HUES48 (cell line): ENCODE measurements at regions not wholly inside any gene's neighbourhood (a gene's known extent, or its start where the extent isn't known, plus 50 kb on each side); places are given as distances from the start of the nearest gene placed in this dataset.
"Not testable (repeated sequence)": the region's sequence is repeated elsewhere in the genome, so short reads cannot be mapped to it uniquely, and the experiment has no call there.

Experiments
- H3K27ac ChIP-seq: one replicate; pipeline ENCODE4 v1.7.0; 2013; ENCODE audit warnings: low read depth, low read length, inconsistent platforms
- H3K27me3 ChIP-seq: 2 replicates; pipeline ENCODE4 v1.6.1; 2013; ENCODE audit warnings: mild to moderate bottlenecking, low read length; ENCODE audit not compliant: control insufficient read depth, insufficient read depth
- H3K36me3 ChIP-seq: 2 replicates; pipeline ENCODE4 v1.6.1; 2013; ENCODE audit warnings: low read length; ENCODE audit not compliant: control insufficient read depth, insufficient read depth
- H3K4me1 ChIP-seq: 2 replicates; pipeline ENCODE4 v1.6.1; 2013; ENCODE audit warnings: mild to moderate bottlenecking, low read length; ENCODE audit not compliant: control insufficient read depth, insufficient read depth
- H3K4me3 ChIP-seq: 2 replicates; pipeline ENCODE4 v1.5.1; 2013; ENCODE audit warnings: mild to moderate bottlenecking, low read depth, low read length
- H3K9ac ChIP-seq: 2 replicates; pipeline ENCODE4 v1.6.1; 2013; ENCODE audit warnings: mild to moderate bottlenecking, low read depth, low read length, moderate library complexity
- H3K9me3 ChIP-seq: 2 replicates; pipeline ENCODE4 v1.6.1; 2013; ENCODE audit warnings: low read length; ENCODE audit not compliant: control insufficient read depth, insufficient read depth

DNA sequence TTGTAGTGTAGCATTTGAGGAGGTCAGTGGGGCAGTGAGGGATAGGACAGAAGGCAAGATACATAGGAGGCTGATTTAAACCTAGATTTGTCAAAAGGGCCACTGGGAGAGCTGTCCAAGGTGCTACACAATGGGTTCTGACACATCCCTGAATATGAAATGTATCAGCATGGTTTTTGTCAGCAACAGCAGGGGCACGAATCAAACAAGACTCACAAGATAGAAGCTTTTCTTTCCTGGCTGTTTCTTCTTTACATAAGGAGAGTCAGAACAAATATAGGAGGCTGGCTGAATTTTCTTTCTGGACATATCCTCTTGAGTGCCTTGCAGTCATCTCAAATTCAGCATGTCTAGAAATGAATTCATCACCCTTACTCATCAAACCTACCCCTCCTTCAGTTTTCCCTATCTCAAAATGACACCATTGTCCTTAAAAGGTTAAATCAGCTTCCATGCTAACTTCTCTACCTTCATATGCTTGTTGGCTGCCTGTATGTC lies 130.5 kb downstream of the NPIPB5 start:
- H3K36me3 ChIP-seq: no peaks in the 10 kb centered on the region
- no peak overlapping the region for H3K4me3 ChIP-seq
- no peak overlapping the region for H3K9ac ChIP-seq
- H3K27me3 ChIP-seq: no peaks in the 10 kb centered on the region
- no peak overlapping the region for H3K27ac ChIP-seq
- peaks cover 35% of the 10 kb centered on the region for H3K4me1 ChIP-seq
- H3K9me3 ChIP-seq: no peaks in the 10 kb centered on the region

GRCh38 chr16:22642416-22643088 lies 131.9 kb downstream of the NPIPB5 start:
- Histone ChIP-seq H3K4me1 (peaks cover 23% of the 10 kb centered on the region), H3K36me3 (no peaks in the 10 kb centered on the region), H3K9ac (no peak overlapping the region), H3K27ac (no peak overlapping the region), H3K27me3 (0 out of 2 replicates have a peak, but pooled peaks cover 3% of the 10 kb centered on the region), H3K9me3 (no peaks in the 10 kb centered on the region), H3K4me3 (no peak overlapping the region)

DNA sequence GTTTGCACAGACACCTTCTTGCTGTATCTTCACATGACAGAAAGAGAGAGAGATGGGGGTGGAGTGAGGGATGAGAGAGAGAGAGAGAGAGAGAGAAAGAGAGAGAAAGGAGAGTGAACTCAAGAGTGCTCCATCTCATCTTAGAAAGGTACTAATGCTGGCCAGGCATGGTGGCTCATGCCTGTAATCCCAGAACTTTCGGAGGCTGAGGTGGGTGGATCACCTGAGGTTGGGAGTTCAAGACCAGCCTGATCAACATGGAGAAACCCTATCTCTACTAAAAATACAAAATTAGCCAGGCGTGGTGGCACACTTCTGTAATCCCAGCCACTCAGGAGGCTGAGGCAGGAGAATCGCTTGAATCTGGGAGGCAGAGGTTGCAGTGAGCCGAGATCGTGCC lies 132.5 kb downstream of the NPIPB5 start:
- peaks cover 22% of the 10 kb centered on the region for H3K4me1 ChIP-seq
- H3K27ac ChIP-seq, H3K27me3 ChIP-seq, H3K9ac ChIP-seq, H3K36me3 ChIP-seq, H3K4me3 ChIP-seq, H3K9me3 ChIP-seq: not testable (repeated sequence)

GRCh38 chr16:22643886-22644285 lies 133.2 kb downstream of the NPIPB5 start:
- Histone ChIP-seq H3K9me3 (no peaks in the 10 kb centered on the region), H3K4me1 (peaks cover 17% of the 10 kb centered on the region), H3K36me3 (no peaks in the 10 kb centered on the region), H3K9ac (no peak overlapping the region), H3K27me3 (0 out of 2 replicates have a peak, but pooled peaks cover 3% of the 10 kb centered on the region), H3K27ac (no peak overlapping the region), H3K4me3 (no peak overlapping the region)

GRCh38 chr16:22645868-22646267 lies 135.2 kb downstream of the NPIPB5 start:
- Histone ChIP-seq H3K27ac (no peak overlapping the region), H3K9me3 (no peaks in the 10 kb centered on the region), H3K27me3 (0 out of 2 replicates have a peak, but pooled peaks cover 3% of the 10 kb centered on the region), H3K9ac (no peak overlapping the region), H3K4me1 (peaks cover 15% of the 10 kb centered on the region), H3K36me3 (no peaks in the 10 kb centered on the region), H3K4me3 (no peak overlapping the region)

- Histone ChIP-seq H3K27me3 (0 out of 2 replicates have a peak, but pooled peaks cover 3% of the 10 kb centered on the region), H3K9ac (no peak overlapping the region), H3K4me3 (no peak overlapping the region), H3K27ac (no peak overlapping the region), H3K9me3 (no peaks in the 10 kb centered on the region), H3K4me1 (peaks cover 3% of the 10 kb centered on the region; the same call in 1 of the 2 replicates), H3K36me3 (no peaks in the 10 kb centered on the region)
Measured at GRCh38 chr16:22646948-22647556, 136.4 kb downstream of the NPIPB5 start.

GRCh38 chr16:22648141-22648540 lies 137.4 kb downstream of the NPIPB5 start:
- no peaks in the 10 kb centered on the region for H3K36me3 ChIP-seq
- 0 out of 2 replicates have a peak, but pooled peaks cover 3% of the 10 kb centered on the region for H3K27me3 ChIP-seq
- no peak overlapping the region for H3K27ac ChIP-seq
- no peaks in the 10 kb centered on the region for H3K4me1 ChIP-seq
- no peaks in the 10 kb centered on the region for H3K9me3 ChIP-seq
- H3K9ac ChIP-seq: no peak overlapping the region
- H3K4me3 ChIP-seq: no peak overlapping the region

GRCh38 chr16:22648941-22649340 lies 138.2 kb downstream of the NPIPB5 start:
- Histone ChIP-seq H3K27ac (no peak overlapping the region), H3K4me1 (no peaks in the 10 kb centered on the region), H3K36me3 (no peaks in the 10 kb centered on the region)

GRCh38 chr16:22651111-22651817 lies 140.6 kb downstream of the NPIPB5 start:
- H3K27me3 ChIP-seq, H3K9ac ChIP-seq, H3K36me3 ChIP-seq, H3K9me3 ChIP-seq, H3K27ac ChIP-seq, H3K4me1 ChIP-seq, H3K4me3 ChIP-seq: not testable (repeated sequence)

More at GRCh38 chr16:22648941-22649340, 138.2 kb downstream of the NPIPB5 start:
- H3K9ac ChIP-seq: no peak overlapping the region
- H3K27me3 ChIP-seq: 0 out of 2 replicates have a peak, but pooled peaks cover 3% of the 10 kb centered on the region
- no peak overlapping the region for H3K4me3 ChIP-seq
- H3K9me3 ChIP-seq: no peaks in the 10 kb centered on the region

DNA sequence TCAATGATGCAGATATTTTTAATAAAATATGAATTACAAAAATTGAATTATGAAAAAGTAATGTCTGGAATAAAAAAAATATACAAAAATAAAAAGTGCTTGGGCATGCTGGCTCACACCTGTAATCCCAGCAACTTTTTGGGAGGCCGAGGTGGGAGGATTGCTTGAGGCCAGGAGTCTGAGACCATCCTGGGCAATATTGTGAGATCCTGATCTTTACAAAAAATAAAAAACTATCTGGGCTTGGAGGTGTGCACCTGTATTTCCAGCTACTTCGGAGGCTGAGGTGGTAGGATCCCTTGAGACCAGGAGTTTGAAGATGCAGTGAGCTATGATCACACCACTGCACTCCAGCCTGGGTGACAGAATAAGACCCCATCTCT lies 141.8 kb downstream of the NPIPB5 start:
- Histone ChIP-seq H3K9me3 (no peaks in the 10 kb centered on the region), H3K36me3 (no peaks in the 10 kb centered on the region), H3K27ac (no peak overlapping the region), H3K9ac (no peak overlapping the region), H3K4me1 (no peaks in the 10 kb centered on the region), H3K27me3 (no peaks in the 10 kb centered on the region), H3K4me3 (no peak overlapping the region)

- no peaks in the 10 kb centered on the region for H3K36me3 ChIP-seq
- H3K9ac ChIP-seq: no peak overlapping the region
- H3K4me1 ChIP-seq: no peaks in the 10 kb centered on the region
- H3K9me3 ChIP-seq: no peaks in the 10 kb centered on the region
- no peak overlapping the region for H3K4me3 ChIP-seq
- no peak overlapping the region for H3K27ac ChIP-seq
- no peaks in the 10 kb centered on the region for H3K27me3 ChIP-seq
Measured at GRCh38 chr16:22653876-22654275, 143.2 kb downstream of the NPIPB5 start.
